GM18951 (cell line): ENCODE measurements at regions not wholly inside any gene's neighbourhood (a gene's known extent, or its start where the extent isn't known, plus 50 kb on each side); places are given as distances from the start of the nearest gene placed in this dataset.

Source experiments
- POLR2A ChIP-seq: IDR thresholded peaks from 4 replicates; pipeline ENCODE4 v1.6.1; 2011; ENCODE audit warnings: mild to moderate bottlenecking; ENCODE audit not compliant: insufficient read length, insufficient read depth; ENCODE audit errors: extremely low read depth
- in situ Hi-C: fragments of 300-500 bp; cut with MboI; formaldehyde crosslinking; loops from one replicate; pipeline ENCODE4 v1.12.0; 2022; ENCODE audit warnings: low sequenced_read_pairs, mixed read lengths, inconsistent platforms; ENCODE audit not compliant: unreplicated experiment

- in situ Hi-C loops: no loop called here
- TF ChIP-seq POLR2A: no peak
Measured at GRCh38 chr4:20544645-20545044, 155.6 kb upstream of the PACRGL start.

GRCh38 chr4:20552004-20552403 lies 148.3 kb upstream of the PACRGL start:
- no peak for TF ChIP-seq POLR2A
- in situ Hi-C loops: no loop called here

- no peak for TF ChIP-seq POLR2A
- in situ Hi-C loops: no loop called here
Measured at GRCh38 chr4:20554134-20554533, 146.1 kb upstream of the PACRGL start.

DNA sequence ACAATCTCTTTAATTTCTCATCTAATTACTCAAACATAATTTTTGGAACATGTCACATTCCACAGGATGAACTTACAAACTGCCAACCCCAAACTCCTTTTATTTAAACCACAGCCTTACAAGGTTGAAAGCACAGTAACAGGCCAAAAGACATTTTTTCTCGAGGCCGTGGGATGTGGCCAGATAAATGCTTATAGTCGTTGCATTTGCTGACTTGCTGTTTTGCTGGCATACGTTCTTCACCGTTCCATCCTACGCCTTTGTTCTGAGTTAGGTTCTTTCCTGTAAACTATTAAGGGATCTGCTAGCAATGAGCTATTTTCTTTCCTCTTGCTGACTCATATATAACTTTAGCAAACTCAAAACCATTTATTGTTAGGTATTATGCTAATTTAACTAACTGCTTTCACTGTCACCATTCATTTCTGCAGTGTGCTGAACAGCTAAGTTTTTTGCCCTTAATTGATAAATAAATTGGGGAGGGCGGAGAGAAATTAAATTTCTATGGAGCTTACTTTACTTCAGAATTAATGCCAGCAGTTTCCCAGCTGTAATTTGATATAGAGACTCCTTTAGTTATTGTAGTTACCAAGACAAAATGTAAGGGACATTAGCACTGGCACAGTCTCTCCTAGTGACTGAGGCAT lies 135.1 kb upstream of the PACRGL start:
- in situ Hi-C loops: no loop called here
- TF ChIP-seq POLR2A: no peak

DNA sequence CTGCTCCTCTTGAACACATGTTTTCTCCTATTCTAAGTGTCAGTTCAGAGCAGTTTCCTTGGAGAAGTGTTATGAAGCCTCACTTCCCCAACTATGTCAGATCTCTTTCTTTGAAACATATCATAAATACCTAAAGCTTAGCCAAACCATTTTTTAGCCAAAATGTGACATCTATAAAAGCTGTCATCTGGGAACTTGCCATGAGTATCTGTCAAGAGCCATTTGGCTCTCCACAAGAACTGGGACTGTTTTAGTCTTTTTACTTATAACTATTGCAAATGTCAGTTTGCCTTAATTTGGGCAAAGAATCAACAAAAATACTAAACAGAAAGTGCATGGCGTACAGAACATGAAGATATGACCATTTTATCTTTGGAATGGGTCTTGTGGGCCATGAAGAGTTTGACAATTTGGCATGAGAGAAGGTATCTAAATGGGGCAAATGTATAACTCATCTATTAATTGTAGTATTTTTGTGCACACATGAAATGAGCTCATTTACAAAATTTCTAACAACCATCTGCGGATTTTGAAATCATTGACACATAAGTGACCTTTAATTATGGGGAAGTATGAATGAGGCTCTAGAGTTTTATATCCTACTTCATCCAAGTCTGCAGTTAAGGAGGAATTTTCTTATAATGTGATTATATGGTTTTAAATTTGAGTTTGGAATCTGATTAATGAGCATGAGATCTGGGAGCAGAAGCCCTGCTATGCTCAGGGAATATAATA lies 129.1 kb upstream of the PACRGL start:
- TF ChIP-seq POLR2A: no peak
- in situ Hi-C loops: no loop called here

GRCh38 chr4:20572976-20573375 lies 127.3 kb upstream of the PACRGL start:
- in situ Hi-C loops: no loop called here
- no peak for TF ChIP-seq POLR2A

DNA sequence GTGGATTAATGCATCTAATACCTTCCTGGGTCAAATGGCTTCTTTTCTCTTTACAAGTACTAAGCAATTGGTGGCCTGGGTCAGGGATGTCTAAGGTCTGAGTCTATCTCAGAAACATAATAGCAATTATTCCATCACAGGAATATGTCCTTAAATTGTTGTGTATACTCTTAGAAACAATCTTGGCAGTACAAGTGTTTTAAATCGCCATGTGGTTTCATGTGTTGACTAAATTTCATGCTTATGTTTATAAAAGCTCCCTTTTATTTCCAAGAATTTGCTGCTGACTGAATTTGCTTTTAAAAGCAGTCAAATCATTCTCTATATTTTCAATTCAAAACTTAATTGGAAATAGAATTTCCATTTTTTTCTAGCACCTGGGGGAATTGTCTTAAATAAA lies 125.3 kb upstream of the PACRGL start:
- in situ Hi-C loops: no loop called here
- TF ChIP-seq POLR2A: no peak

DNA sequence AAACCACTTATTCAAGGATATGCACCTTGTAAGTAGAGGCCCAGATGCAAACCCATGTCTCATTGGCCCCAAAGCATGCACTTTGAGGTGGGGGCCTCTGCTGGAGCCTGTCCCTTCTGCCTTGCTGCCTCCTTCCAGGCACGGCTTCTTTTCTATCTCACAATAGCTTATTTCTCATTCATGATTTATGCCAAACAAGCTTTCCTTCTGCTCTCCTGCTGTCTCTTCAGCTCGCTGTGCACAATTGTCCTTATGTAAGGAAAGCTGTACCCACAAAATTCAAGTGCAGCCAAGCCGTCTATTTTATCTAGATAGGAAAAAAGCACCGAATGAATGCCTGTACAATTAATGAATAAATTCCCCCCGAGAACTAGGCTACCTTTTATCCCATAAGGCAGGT lies 124.8 kb upstream of the PACRGL start:
- in situ Hi-C loops: no loop called here

DNA sequence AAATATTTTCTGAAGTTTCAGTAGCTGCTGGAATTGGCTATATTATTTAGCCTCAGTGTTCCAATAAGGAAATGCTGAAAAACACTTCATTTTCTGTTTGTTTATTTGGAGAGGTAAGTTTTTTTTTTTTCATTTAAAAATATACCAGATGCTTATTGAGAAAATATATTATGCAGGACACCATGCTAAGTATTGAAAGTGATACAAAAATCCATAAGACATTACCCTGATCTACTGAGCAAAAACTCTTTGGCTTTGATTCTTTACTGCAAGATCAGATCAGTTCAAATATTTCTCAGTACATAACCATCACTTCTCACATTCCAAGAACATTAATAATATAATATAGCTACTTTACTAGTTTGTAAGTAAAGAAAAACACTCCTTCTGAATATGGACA lies 123.4 kb upstream of the PACRGL start:
- in situ Hi-C loops: no loop called here
- no peak for TF ChIP-seq POLR2A

More for the DNA sequence above, 124.8 kb upstream of the PACRGL start:
- TF ChIP-seq POLR2A: no peak

GRCh38 chr4:20577702-20578101 lies 122.6 kb upstream of the PACRGL start:
- TF ChIP-seq POLR2A: no peak
- in situ Hi-C loops: no loop called here

- in situ Hi-C loops: no loop called here
- no peak for TF ChIP-seq POLR2A
Measured at GRCh38 chr4:20580907-20581306, 119.4 kb upstream of the PACRGL start.

- TF ChIP-seq POLR2A: no peak
- in situ Hi-C loops: no loop called here
Measured at GRCh38 chr4:20589436-20589835, 110.8 kb upstream of the PACRGL start.

- no peak for TF ChIP-seq POLR2A
- in situ Hi-C loops: no loop called here
Measured at GRCh38 chr4:20590849-20591248, 109.4 kb upstream of the PACRGL start.

DNA sequence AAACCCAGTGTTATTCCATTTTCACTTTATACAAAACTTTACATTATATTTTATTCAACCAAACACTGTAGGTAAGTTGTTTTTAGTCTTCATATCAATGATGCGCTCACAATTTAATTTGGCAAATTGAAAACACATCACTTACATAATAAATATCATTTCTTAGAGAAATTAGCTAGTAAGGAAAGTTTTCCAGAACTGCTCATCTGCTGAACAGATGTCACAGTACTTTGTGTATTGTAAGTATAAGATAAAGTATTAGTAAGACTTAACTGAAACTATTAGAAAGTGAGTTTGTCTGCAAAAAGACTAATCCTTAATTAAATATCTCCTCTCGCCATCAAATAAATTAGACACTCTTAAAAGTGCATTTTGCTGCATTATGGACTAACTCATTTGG lies 108.7 kb upstream of the PACRGL start:
- in situ Hi-C loops: no loop called here
- no peak for TF ChIP-seq POLR2A
